NCI-H748 treated with DMSO at 0.1 percent for 48 hours (cell line): ENCODE measurements at regions not wholly inside any gene's neighbourhood (a gene's known extent, or its start where the extent isn't known, plus 50 kb on each side); places are given as distances from the start of the nearest gene placed in this dataset.

Experiments
- DNase-seq: peaks from one replicate; lab custom pipeline; 2025; lab: John Stamatoyannopoulos, UW

- no peak for DNase-seq
Measured at GRCh38 chr4:160082432-160083207, 979.7 kb downstream of the RAPGEF2 start.

- no peak for DNase-seq
Measured at GRCh38 chr4:160091631-160092030, 988.8 kb downstream of the RAPGEF2 start.

DNA sequence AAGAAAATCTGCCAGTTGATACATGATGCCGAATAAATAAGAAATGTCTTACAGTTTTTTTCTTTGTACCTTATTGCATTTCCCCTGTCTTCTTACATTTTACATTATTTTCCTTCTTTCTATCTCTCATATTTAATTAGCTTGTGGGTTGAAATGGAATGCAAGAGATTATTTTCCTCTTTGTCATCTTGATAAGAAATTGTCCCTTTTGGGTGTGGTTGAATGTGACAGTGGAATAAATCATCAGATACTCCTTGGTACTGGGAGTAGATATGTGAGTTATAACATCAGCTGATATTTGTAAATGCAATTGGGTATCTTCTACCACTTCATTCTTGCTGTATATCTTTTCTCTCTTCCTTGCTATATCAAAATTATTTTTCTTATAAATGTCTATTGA, 997.4 kb downstream of the RAPGEF2 start:
- DNase-seq, result no peak

- DNase-seq, result no peak
Measured at GRCh38 chr4:160110891-160111290, 1008.0 kb downstream of the RAPGEF2 start.

DNA sequence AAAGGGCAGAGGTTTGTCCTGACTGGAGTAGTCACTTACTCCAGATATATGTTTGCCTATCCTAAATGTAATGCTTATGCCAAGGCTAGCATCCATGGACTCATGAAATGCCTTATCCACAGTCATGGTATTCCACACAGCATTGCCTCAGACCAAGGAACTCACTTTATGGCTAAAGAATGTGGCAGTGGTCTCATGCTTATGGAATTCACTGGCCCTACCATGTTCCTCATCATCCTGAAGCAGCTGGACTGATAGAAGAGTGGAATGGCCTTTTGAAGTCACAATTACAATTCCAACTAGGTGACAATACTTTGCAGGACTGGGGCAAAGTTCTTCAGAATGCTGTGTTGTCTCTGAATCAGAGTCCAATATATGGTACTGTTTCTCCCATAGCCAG, 1014.8 kb downstream of the RAPGEF2 start:
- DNase-seq, result no peak

DNA sequence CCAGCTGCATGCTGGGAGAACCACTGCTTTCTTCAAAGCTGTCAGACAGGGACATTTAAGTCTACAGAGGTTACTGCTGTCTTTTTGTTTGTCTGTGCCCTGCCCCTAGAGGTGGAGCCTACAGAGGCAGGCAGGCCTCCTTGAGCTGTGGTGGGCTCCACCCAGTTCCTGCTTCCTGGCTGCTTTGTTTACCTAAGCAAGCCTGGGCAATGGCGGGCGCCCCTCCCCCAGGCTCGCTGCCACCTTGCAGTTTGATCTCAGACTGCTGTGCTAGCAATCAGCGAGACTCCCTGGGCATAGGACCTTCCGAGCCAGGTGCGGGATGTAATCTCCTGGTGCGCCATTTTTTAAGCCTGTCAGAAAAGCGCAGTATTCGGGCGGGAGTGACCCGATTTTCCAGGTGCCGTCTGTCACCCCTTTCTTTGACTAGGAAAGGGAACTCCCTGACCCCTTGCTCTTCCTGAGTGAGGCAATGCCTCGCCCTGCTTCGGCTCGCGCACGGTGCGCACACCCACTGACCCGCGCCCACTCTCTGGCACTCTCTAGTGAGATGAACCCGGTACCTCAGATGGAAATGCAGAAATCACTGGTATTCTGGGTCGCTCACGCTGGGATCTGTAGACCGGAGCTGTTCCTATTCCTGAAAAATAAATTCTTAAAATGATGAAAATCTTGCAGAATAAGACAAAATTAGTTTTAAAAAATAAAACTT, 1022.9 kb downstream of the RAPGEF2 start:
- peak; percentile 14 for DNase-seq

DNA sequence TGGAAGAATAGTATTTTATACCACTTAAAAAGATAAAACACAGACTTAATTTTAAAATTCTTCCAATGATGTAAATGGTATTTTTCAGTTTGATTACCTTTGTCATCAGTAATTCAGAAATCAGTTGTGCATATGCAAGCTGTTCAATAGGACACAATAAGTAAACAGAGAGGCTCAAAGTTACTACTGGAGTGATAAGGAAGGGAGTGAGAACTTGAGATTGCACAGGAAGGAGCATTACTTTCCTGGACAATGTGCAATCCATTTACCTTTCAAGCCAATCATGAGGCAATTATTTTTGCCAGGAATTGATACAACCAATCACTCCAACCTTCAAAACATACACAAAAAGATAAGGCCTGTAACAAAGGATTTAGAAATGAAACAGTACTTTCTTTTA, 1024.3 kb downstream of the RAPGEF2 start:
- DNase-seq, result no peak

- DNase-seq, result no peak
Measured at GRCh38 chr4:160129439-160129838, 1026.6 kb downstream of the RAPGEF2 start.

DNA sequence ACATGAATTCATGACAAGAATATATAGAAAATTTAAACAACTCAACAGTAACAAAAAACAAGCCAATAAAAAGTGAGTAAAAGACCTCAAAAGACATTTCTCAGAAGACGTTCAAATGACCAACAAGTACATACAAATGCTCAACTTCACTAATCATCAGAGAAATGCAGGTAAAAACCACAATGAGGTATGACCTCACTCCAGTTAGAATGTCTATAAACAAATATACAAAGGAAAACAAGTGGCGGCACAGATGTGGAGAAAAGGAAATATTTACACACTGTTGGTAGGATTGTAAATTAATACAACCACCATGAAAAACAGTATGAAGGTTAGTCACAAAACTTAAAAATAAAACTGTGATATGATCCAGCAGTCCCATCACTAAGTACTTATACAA, 1033.1 kb downstream of the RAPGEF2 start:
- DNase-seq, result no peak

DNA sequence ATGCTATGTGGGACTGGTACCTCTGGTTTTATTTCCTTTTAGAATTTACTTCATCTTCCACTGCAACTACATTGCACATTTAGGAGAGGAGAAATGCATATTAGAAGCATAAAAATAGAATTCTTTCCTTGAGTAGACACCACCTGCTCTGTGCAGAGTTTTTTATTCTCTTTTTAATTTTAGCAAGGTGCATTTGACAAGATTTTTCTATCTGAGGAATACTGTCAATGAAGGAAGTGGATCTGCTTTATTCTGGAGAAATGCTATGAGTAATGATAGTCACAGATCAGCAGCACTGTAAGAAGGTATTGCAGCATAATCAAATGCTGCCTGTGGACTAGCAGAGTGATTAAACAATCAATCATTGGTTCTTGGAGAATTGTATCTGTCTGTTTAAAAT, 1038.3 kb downstream of the RAPGEF2 start:
- no peak for DNase-seq

GRCh38 chr4:160142579-160142978, 1039.7 kb downstream of the RAPGEF2 start:
- DNase-seq, result no peak

GRCh38 chr4:160143574-160143973, 1040.7 kb downstream of the RAPGEF2 start:
- DNase-seq, result no peak

DNA sequence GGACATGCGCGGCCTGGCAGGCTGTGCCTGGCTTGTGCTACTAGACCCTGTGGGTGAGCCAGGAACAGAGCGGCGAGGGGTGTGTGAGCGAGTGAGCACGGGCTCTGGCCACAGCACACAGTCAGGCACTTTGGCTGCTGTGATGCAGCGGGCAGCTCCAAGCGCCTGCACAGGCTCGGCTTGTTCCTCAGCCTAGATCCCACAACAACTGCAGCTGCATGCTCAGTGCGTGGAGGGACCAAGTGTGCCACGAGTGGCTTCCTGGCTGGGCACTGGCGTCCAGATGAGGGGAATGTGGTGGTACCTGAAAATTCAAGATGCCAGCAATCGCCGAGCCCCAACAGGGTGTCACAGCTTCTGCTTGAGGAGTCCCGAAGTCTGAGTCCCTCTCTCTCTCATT, 1056.6 kb downstream of the RAPGEF2 start:
- no peak for DNase-seq

DNA sequence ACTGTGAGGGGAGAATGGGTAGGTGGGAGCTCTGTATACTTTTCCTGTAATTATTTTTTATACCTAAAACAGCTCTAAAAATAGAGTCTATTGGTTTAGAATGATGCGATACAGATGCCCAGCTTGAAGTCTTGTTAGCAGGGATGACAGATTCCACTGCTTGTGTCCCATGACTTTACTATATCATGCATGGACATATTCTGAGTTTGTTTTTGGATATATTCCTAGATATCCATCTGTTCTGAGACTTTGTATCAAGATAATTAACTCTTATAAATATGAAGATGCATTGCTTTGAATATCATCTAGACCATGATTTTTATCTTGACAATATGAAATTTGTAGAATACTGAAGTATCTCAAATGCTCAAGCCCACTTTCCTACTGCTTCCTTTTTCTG, 1058.1 kb downstream of the RAPGEF2 start:
- no peak for DNase-seq

GRCh38 chr4:160175064-160175643, 1072.3 kb downstream of the RAPGEF2 start:
- DNase-seq, result no peak

GRCh38 chr4:160180211-160180610, 1077.3 kb downstream of the RAPGEF2 start:
- DNase-seq, result no peak

DNA sequence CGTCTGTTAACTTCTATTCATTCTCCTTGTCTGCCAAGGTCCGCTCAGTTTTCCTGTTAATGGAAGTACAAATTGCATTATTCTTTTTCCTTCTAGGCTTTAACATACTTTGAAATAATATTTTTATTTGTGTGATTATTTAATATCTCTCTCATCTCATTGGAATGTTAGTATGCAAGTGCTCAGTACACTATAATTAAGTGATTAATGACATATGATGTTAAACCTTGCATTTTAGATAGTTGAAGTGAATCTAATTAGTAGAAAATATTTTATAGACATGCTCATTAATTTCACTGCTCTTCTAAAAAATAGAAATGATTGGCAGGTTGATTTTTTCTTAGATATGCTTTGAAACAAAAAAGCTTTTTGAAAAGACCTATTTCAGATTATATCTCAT, 1079.8 kb downstream of the RAPGEF2 start:
- no peak for DNase-seq

DNA sequence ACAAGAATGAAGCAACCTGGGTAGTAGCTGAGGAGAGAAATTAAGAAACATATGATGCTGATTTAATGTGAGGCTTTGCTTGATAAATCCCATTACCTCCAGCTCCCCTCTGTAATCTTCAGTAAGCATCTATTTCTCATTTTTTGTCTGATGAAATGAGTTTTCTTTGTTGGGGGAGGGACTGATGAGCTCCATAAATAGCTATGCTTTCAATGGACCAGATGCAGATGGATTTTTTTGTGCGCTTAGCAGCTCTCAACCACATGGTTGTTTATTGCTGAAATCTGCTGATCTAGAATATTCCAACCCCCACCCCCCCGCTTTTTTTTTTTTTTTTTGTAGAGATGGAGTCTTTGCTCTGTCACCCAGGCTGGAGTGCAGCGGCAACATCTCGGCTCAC, 1082.0 kb downstream of the RAPGEF2 start:
- no peak for DNase-seq

DNA sequence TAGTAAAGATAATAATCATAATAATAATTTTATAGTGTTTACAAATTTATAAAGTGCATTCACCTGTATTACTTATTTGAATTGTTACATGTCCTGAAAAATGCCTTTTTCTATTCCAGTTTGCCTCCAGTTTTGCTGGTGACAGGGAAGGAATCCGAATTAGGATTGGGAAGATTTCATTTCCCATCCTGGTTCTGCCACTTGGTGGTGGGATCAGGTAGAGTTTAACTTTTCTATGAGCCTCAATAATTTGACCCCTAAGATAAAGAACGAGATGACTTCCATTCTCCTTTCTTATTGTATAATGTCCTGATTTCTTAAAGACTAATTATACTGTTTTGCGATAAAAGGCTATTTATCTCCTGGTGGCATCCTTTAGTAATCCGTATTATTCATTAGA, 1090.9 kb downstream of the RAPGEF2 start:
- DNase-seq, result no peak

DNA sequence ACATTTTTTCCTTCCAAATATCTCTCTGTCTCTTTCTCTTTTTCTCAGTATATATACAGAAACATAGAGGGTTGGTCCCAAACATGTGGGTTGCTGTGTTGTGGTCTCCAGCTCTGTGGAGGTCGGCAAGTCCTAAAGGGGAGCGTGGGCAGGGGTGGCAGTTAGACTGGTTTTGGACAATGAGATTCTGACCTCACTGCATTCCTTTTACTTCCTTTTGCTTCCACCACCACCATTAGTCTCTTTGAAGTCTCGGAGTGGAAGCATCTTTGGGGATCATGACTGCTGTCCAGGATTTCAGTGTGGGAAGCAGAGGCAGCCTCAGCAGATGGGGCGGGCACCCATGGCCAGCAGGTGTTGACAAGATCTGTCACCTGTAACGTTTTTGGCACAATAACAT, 1091.8 kb downstream of the RAPGEF2 start:
- no peak for DNase-seq

DNA sequence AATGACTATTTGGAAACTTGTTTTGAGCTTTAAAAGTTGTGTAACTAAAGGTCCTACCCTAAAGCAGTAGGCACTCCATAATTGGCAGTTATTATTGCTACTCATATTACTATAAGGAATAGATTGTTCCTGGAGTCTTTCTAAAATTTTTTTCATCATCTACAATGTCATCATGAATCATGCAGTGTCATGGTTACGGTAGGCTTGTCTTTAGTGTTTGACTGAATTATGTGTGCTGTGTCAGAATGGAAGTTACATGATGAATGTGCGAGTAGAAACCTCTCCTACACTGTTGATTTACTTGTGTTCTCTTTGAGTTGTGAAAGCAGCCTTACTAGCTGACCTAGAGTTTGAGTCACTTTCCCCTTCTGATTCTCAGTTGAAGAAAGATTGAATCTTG, 1099.9 kb downstream of the RAPGEF2 start:
- DNase-seq, result no peak

DNA sequence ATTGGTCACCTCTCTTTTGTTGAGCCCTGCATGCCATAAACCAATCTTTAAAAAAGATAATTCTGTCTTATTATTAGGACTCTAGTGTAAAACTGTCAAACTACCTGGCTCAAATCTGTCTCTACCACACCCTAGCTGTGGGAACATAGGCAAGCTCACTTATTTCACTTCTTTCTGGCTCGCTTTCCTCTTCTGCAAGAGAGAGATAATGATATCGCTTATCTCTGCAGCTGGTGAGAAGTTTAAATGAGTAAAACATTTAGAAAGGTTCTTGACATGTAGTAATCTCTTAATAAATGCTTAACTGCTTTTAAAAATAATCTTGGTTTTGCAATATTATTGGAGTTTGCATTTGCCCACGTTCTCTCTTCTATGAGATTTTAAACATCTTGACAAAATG, 1109.2 kb downstream of the RAPGEF2 start:
- DNase-seq, result no peak

DNA sequence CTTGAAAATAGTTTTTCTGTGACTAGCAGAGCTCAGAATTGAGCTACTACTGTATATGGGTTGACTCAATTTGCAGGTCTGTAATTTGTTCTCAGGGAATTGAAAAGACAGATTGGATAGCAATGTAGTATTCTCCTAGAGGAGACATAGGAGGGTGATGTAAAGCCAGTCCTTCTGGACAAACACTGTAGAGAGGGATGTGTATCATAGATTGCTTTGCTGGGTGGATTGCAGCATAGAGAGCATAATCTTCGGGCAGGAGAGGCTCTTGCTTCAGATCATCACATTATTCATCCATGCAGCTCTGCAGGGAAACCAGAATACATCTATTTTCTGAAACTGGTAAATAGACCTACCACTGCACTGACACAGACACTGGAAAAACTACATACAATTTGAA, 1110.5 kb downstream of the RAPGEF2 start:
- DNase-seq, result no peak
